Natural killer cell (primary cell): ENCODE measurements at regions not wholly inside any gene's neighbourhood (a gene's known extent, or its start where the extent isn't known, plus 50 kb on each side); places are given as distances from the start of the nearest gene placed in this dataset.

Experiments
- ATAC-seq, 3 donors: fragments of 150-1000 bp in 2 of 3; fragments of 200-7000 bp in 1 of 3; cut with Tn5 transposase; 1 replicate in 1 of 3; 2 replicates in 2 of 3; pipeline ENCODE4 v1.10.0; 2021; ENCODE audit warnings: mild to moderate bottlenecking in 2 of 3, moderate library complexity in 2 of 3
- DNase-seq, 2 donors: peaks; one replicate each; pipeline versions ENCODE4 v3.0.0 to v3.0.0-alpha.2; 2013 to 2021; ENCODE audit warnings: mixed read lengths in 1 of 2
- H3K27ac ChIP-seq: one replicate; pipeline ENCODE4 v1.5.1; 2013; ENCODE audit warnings: mild to moderate bottlenecking, low read length
- H3K27me3 ChIP-seq: one replicate; pipeline ENCODE4 v1.6.1; 2013; ENCODE audit warnings: low read length; ENCODE audit not compliant: control insufficient read depth, insufficient read depth
- H3K36me3 ChIP-seq: one replicate; pipeline ENCODE4 v1.6.1; 2013; ENCODE audit warnings: low read length; ENCODE audit not compliant: control insufficient read depth, insufficient read depth
- H3K4me1 ChIP-seq: one replicate; pipeline ENCODE4 v1.6.1; 2013; ENCODE audit warnings: low read length; ENCODE audit not compliant: control insufficient read depth, insufficient read depth
- H3K4me3 ChIP-seq: one replicate; pipeline ENCODE4 v1.5.1; 2013; ENCODE audit warnings: low read length
- H3K9me3 ChIP-seq: one replicate; pipeline ENCODE4 v1.6.1; 2013; ENCODE audit warnings: low read length; ENCODE audit not compliant: control insufficient read depth, insufficient read depth
- H3K27ac Mint-ChIP-seq, 2 donors: one replicate each; pipeline ENCODE4 v1.8.0; 2022; ENCODE audit warnings: mild to moderate bottlenecking in 2 of 2, mixed read lengths in 2 of 2, moderate library complexity in 1 of 2
- H3K27me3 Mint-ChIP-seq, 2 donors: one replicate each; pipeline ENCODE4 v1.8.0; 2022; ENCODE audit warnings: low read depth in 2 of 2, mixed read lengths in 2 of 2
- H3K36me3 Mint-ChIP-seq: one replicate; pipeline ENCODE4 v1.8.0; 2022; ENCODE audit warnings: mixed read lengths
- H3K4me1 Mint-ChIP-seq, 2 donors: one replicate each; pipeline ENCODE4 v1.8.0; 2022; ENCODE audit warnings: mixed read lengths in 2 of 2
- H3K4me3 Mint-ChIP-seq: one replicate; pipeline ENCODE4 v1.8.0; 2022; ENCODE audit warnings: mild to moderate bottlenecking, moderate library complexity, mixed read lengths
- H3K9me3 Mint-ChIP-seq, 2 donors: one replicate each; pipeline ENCODE4 v1.8.0; 2022; ENCODE audit warnings: mixed read lengths in 2 of 2
- CTCF ChIP-seq: fragments of 200-600 bp; IDR thresholded peaks from one replicate; pipeline ENCODE4 v1.8.0; 2022; ENCODE audit warnings: antibody characterized with exemption
- WGBS: methylation state at CpG from one replicate; pipeline ENCODE4 v1.1.7; 2013; ENCODE audit warnings: missing lambda C conversion rate; ENCODE audit not compliant: insufficient coverage; 5-methylcytosine and 5-hydroxymethylcytosine counted together
- intact Hi-C: fragments of 100-400 bp; cut with micrococcal nuclease; formaldehyde crosslinking; loops from one replicate; pipeline ENCODE4 v1.14.2; 2022

- Mint-ChIP-seq H3K36me3 (no peaks in the 10 kb centered on the region), H3K27me3 (peaks cover 35 to 74% of the 10 kb centered on the region in 2 donors), H3K4me1 (no peaks in the 10 kb centered on the region), H3K9me3 (no peaks in the 10 kb centered on the region), H3K4me3 (no peak overlapping the region), H3K27ac (no peak overlapping the region)
- TF ChIP-seq CTCF = no peak
- Histone ChIP-seq H3K4me1 (no peaks in the 10 kb centered on the region), H3K27ac (no peak overlapping the region), H3K36me3 (no peaks in the 10 kb centered on the region), H3K9me3 (no peaks in the 10 kb centered on the region), H3K4me3 (no peak overlapping the region), H3K27me3 (peaks cover 6% of the 10 kb centered on the region)
- intact Hi-C loops = no loop called here
- 63% methylated on average over 1 of the region's 2 CpGs for WGBS
- ATAC-seq (no peak), DNase-seq (no peak)
These were observed 621.3 kb downstream of the ETS1 start for GRCh38 chr11:127965939-127966668.

- intact Hi-C loops = no loop called here
- DNase-seq (no peak), ATAC-seq (no peak)
- H3K27me3 Mint-ChIP-seq = peaks cover 36 to 71% of the 10 kb centered on the region in 2 donors
- no peak for TF ChIP-seq CTCF
- Histone ChIP-seq H3K36me3 (no peaks in the 10 kb centered on the region), H3K4me1 (no peaks in the 10 kb centered on the region), H3K27ac (no peak overlapping the region), H3K27me3 (peaks cover 4% of the 10 kb centered on the region), H3K4me3 (no peak overlapping the region), H3K9me3 (no peaks in the 10 kb centered on the region)
- no peaks in the 10 kb centered on the region for H3K4me1 Mint-ChIP-seq
- H3K9me3 Mint-ChIP-seq = no peaks in the 10 kb centered on the region
- no peaks in the 10 kb centered on the region for H3K36me3 Mint-ChIP-seq
- WGBS = 100% methylated on average over 1 of the region's 1 CpG
- no peak overlapping the region for H3K27ac Mint-ChIP-seq
- no peak overlapping the region for H3K4me3 Mint-ChIP-seq
These were observed 624.9 kb downstream of the ETS1 start for GRCh38 chr11:127962416-127962815.

GRCh38 chr11:127950162-127950561, 637.2 kb downstream of the ETS1 start:
- Mint-ChIP-seq H3K4me3 (no peak overlapping the region), H3K36me3 (no peaks in the 10 kb centered on the region), H3K27me3 (peaks cover 14 to 42% of the 10 kb centered on the region in 2 donors), H3K9me3 (no peaks in the 10 kb centered on the region), H3K27ac (no peak overlapping the region), H3K4me1 (no peaks in the 10 kb centered on the region)
- H3K4me3 ChIP-seq = no peak overlapping the region
- H3K4me1 ChIP-seq = no peaks in the 10 kb centered on the region
- H3K27me3 ChIP-seq = no peaks in the 10 kb centered on the region
- no peaks in the 10 kb centered on the region for H3K36me3 ChIP-seq
- ATAC-seq (no peak), DNase-seq (no peak)
- 100% methylated on average over 1 of the region's 2 CpGs for WGBS
- H3K9me3 ChIP-seq = no peaks in the 10 kb centered on the region
- intact Hi-C loops = no loop called here
- TF ChIP-seq CTCF = no peak
- no peak overlapping the region for H3K27ac ChIP-seq

- ATAC-seq = no peak
- no peaks in the 10 kb centered on the region for H3K36me3 Mint-ChIP-seq
- no peaks in the 10 kb centered on the region for H3K36me3 ChIP-seq
- no peaks in the 10 kb centered on the region for H3K9me3 ChIP-seq
- no peak overlapping the region for H3K4me3 Mint-ChIP-seq
- TF ChIP-seq CTCF = no peak
- H3K27me3 ChIP-seq = no peaks in the 10 kb centered on the region
- H3K4me1 ChIP-seq = no peaks in the 10 kb centered on the region
- H3K27ac ChIP-seq = no peak overlapping the region
- WGBS = 67% methylated on average over 4 of the region's 4 CpGs
- H3K27me3 Mint-ChIP-seq = peaks cover 17 to 18% of the 10 kb centered on the region in 2 donors
- no peak overlapping the region for H3K4me3 ChIP-seq
- H3K9me3 Mint-ChIP-seq = no peaks in the 10 kb centered on the region
- H3K27ac Mint-ChIP-seq = no peak overlapping the region
- DNase-seq = no peak
- H3K4me1 Mint-ChIP-seq = no peaks in the 10 kb centered on the region
- intact Hi-C loops = no loop called here
These were observed 643.6 kb downstream of the ETS1 start for GRCh38 chr11:127943763-127944162.
